HG03060 (cell line): ENCODE measurements at regions not wholly inside any gene's neighbourhood (a gene's known extent, or its start where the extent isn't known, plus 50 kb on each side); places are given as distances from the start of the nearest gene placed in this dataset.

ENCODE experiments used
- ATAC-seq: cut with Tn5 transposase; IDR thresholded peaks from one replicate; pipeline ENCODE4 v1.9.1; 2021; ENCODE audit warnings: low read depth, moderate number of reproducible peaks; ENCODE audit not compliant: unreplicated experiment

DNA sequence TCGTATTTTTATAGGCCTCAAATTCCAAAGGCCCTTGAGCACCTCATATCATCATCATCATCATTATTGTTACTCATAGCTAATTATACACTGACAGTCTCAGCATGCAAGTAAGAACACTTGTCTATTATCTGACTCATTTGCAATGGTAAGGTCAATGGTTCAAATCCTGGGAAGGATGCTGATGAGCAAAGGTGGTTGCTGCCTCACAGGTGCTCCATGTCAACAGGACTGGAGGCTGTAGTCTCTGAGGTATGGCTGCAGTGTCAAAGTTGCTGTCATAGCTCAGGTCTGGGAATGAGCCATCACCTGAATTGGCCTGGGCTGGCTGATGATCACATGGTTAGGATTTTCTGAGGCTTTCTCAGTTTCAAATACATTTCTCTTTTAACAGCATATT, 379.3 kb downstream of the BCL11A start:
- no peak for ATAC-seq

DNA sequence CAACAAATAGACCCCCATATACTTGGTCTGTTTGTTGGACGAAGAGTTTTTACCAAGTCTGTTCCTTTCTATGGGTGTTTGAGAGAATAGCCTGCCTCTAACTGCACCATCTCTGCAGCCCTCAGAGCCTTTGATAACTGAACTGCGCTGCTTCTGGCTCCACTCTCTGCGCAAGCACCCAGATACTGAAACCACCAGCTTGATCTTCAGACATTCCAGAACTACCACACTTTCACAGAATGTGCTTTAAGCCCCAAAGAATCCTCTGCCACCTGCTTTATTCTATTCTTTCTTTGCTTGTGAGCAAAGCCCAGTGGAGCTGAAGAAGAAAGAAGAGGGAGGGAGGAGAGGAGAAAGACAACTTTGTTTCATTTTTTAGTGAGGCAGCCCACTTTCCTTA, 380.7 kb downstream of the BCL11A start:
- no peak for ATAC-seq

DNA sequence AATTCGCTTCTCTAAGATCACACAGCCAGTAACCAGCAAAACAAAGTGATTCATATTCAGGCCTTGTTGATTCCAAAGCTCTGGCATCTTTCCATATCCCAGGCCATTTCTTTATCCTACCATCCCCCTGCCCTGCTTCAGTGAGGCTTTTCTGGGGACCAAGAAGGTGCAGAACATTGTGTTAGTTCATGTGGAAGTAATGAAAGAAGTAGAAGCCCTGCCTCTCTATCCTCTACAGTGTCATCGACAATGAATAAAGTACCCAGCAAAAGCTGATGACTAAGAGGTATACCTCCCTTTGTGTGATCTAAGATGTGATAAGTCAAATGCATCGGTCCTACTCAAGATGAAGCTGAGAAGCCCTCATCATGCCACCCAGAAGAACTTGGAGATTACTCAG, 383.2 kb downstream of the BCL11A start:
- no peak for ATAC-seq

DNA sequence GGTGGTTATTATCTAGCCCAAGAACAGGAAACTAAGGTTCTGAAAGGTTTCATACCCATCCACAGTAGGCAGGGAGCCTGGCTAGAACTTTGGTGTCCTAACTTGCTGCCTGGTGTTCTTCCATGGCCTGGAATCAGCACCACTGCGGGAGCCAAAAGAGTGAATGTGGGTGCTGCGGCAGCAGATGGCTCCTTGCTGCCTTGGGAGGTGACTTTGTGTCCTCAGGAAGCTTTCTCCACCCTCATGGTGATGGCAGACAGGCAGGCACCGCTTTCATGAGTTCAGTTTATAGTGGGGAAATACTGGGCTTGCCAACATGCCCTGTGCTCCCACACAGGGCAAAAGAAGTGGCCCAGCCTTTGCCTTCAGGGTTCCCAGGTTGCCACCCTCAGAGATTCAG, 385.2 kb downstream of the BCL11A start:
- ATAC-seq = no peak

DNA sequence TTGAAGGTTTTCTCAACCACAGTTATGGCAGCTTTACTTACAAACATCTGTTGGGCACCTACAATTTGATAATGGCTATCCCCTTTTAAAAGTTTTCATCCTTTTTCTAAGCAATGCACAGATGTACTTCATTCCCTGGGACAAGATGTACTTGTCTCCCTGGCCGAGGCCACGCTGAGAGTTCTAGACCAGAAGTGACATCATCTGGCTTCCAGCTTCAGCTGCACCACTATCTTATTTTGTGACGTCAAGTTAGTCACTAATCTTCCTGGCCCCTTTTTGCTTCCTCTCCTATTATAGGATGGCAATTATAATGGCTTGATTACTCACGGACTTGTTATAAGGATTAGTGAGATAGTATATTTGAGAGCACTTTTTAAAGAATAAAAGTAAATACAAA, 386.4 kb downstream of the BCL11A start:
- no peak for ATAC-seq

DNA sequence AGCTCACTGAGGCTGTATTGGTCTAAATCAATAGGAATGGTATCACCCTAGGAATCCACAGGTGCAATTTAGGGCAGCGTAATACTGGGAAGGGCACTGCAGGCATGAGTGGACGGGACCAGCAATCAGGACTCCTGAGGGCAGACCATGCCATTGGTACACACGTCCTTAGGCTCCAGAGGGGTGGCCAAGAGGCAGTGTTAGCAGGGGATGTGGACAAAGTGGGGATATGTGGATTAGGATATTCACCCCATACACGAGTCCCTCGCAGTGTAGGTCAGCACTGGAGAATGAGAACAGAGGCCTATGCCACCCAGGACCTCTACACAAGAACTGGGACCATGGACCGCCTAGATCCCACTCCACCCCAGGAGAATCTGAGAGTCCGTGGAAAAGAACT, 389.8 kb downstream of the BCL11A start:
- ATAC-seq = no peak

DNA sequence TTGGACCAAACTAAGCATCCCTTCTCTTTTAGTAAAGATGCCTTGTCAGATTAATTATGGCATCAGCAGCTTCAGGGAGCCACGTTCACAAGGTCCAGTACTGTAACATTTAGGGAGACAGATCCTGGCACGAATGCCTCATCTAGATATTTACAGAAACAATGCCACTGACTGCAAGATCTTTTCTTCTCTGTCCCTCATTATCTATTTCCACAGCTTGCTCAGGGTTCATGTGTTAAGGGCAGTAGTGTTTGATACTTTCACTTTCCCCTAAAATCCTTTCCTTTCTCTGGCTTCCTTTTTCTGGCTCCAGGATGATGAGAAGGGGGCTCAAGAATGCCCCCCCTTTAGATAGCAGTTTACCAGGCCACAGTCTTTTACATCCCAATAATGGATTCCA, 393.9 kb downstream of the BCL11A start:
- ATAC-seq = no peak

DNA sequence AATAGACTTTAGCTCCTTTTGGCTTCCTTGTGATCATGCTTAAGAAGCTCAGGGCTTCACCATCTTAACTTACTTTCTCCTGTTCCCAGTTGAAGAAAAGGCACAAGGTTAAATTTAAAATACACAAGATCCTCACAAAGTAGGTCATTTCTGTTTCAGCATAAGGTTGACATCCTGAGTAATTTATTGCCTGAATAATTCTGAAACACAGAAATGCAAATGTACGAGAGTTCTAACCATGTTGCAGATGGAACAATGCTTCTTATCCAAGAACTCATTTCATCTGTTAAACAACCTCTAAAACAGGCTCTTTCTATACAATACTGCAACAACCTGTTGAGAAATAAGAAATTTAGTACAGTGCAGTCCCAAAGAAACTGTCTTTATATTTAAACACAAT, 395.2 kb downstream of the BCL11A start:
- no peak for ATAC-seq

DNA sequence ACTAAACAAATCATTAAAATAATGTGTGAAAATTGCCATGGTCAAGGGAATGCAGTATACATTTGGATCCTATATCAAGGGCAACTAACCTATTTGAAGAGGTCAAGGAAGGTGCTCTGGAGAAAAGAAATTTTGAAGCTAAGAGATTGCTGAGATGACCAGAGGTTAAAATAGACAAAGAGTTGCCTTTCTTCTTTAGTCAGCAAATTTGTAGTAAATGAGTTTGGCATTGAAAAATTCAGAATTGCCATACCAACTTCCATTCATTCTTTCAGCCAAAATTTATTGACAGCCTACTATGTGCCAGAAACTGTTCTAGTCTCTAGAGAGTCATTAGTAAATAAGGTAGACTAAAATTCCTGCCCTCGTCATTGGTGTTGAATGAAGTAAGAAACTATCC, 396.2 kb downstream of the BCL11A start:
- ATAC-seq = no peak

DNA sequence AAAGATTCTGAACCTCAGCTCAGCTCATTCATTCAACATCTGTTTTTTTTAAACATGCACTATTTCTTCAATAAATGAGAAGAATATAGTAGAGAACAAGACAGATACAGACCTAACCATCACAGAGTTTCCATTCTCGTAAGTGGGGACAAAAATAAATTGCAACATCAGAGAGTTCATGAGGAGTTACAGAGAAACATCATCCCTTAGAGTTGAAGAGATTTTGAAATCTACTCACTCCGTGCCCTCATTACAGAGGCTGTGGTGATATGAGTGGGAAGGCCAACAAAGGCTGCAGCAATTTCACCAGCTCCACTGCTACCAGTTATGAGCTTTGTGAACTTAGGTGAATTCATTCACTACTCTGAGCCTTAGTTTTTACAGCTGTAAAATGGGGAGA, 399.3 kb downstream of the BCL11A start:
- ATAC-seq = no peak

DNA sequence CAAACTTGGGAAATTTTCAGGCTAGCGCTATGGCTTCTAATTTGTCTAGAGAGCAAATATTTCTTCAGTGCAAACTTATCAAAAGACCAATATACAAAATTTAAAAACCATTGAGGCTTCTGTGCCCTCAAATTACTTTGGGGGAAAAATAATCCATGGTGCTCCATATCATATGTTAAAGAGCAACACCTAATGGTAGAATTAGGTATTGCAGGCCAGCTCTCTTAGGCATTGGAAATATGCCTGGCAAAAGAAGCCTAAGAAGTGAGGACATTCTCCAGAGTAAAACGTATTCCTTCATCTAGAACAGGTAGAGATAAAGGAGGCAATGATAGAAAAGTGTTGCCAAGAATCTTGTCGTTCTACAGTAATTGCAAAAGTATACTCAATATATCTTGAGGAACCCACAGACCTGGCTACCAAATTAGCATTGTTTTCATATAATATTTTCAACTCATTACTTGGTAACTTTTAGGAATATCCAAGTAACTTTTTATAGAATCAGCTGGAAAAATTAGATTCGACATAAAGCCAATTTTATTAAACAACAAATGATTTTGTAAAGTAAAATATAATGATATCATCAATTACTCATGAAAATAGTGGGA, 401.1 kb downstream of the BCL11A start:
- no peak for ATAC-seq

DNA sequence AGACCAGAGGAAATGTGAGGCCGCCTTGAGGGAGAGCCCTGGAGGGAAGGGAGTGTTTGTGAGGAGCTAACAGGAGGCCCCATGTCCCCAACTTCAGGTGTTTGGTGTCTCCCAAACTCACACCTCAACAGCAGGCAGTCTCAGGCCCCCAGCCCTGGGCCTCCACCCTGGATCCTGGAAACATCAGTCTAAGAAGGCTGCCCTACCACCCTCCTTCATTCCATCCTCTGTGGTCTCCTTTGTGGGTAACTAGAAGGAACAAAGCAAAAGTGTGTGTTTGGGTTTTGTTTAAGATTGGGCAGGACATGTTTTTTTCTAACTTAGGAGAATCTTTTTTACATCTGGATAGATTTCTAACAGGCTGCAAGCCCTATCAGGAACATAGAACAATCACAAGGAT, 404.3 kb downstream of the BCL11A start:
- no peak for ATAC-seq

DNA sequence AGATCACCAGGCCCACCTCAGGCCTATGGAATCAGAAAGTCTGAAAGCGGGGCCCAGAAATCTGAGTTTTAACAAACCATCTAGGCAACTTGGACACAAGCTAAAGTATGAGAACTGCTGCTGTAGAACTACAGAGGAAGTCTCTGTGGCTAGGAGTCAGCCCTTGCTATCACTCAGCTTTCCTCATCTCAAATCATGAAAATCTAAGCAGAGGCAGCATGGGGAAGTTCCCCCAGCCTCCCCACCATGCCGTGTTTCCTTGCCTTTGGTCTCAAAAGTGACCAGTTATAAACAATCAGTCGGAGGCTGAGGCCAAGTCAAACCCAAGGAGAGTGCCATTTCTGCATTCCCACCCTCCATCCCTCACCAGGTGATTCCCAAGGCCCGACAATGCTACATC, 404.7 kb downstream of the BCL11A start:
- ATAC-seq = no peak

DNA sequence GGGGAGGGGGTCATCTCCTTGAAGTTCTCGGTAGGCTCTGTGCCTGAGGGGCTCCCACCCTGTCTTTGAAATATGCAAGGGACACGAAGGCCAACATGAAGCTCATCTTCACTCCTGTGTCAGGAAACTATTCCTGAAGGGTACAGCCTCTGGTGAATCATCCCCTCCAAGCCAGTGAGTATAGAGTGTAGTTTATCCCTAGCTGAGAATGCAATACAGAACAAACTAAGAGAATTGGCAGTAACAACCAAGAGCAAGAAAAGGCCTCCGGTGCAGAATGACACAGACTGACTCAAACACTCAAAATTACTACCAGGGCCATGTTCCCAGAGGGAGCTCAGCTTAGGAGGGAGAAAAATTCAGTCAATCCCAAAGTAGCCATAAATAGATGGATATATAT, 413.3 kb downstream of the BCL11A start:
- no peak for ATAC-seq

DNA sequence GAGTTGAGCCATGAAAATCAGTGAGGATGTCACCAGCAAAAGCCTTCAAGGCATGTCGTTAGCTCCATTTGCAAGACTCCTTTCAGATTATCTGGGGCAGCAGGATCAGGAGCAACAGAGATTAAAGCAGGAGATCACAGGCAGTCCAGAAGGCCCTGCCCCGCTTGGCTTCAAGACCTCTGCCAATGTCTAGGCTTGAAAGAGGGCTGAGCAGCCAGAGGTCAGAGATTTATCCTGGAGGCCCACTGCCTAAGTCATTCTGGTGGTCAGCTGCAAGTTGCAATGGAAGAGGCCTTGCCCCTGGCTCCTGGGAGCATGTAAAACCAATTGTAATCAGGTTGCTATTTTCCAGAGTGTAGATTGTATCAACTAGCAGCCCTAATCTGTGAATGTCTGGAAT, 416.5 kb downstream of the BCL11A start:
- ATAC-seq = no peak

DNA sequence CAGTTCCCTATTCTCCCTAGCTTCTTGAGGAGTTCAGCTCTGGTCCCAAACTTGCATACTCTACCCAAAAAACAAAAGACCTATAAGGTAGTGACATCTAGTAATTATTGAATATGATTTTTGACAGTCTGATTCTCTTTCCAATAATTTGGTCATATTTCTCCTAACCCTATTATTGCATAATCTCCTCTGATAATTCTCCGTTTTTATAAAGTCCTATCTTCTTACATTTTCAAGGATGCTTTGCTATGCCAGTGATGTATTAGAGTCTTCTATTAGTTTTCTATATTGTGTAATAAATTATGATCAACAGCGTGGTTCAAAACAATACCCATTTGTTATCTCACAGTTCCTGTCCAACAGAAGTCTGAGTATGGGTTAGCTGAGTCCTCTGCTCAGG, 426.3 kb downstream of the BCL11A start:
- ATAC-seq = no peak

DNA sequence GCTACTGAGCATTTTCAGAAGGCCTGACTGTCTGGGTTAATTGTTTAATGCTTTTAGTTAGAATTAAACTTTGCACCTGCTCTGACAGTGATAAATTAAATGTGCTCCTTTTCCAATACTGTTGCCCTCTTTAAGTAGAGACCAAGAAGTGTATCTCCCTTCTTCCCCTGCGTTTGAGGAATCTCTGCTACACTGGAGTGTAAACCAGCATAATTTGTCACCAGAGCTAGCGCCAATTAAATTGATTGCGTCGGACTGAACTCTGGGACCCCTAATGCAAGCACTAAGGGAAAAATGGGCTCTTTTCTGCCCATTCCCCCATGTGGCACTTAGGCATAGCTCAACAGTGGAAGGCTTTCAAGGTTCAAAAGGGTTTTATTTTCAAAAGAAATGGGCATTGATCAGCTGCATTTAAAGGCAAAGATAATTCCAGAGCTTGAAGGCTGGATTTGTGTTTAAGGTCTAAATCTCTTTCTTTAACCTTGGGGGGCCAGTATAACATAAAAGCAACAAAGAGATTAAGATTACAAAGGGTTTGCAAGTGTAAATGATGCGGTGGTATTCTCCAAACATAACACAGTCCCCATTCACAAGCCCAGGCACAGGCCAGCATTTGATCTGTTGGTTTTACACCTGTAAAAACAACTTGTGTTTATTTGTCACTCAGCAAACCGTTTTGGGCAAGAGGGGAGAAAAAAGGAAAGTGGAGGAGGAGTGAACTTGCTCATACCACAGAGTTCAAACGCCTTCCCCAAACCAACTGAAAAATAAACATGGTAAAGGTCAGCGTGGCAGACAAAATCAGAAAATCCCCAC, 427.6 kb downstream of the BCL11A start:
- ATAC-seq = no peak

DNA sequence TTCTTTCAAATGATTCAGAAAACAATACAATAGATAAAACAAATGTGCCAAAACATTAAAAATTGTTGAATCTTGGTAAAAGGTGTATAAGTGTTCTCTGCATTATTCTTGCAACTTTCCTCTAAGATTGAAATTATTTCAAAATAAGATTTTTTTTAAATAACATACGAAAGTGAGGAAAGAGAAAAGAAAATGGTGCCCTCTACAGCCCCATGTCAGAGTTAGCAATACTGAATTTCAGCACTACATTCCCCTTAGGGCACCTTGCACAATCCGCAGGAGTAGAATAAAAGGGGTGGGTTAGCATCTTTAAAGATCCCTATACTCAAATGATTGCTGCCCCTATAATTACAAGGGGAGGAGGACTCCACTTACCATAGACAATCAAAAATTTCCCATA, 433.7 kb downstream of the BCL11A start:
- no peak for ATAC-seq

DNA sequence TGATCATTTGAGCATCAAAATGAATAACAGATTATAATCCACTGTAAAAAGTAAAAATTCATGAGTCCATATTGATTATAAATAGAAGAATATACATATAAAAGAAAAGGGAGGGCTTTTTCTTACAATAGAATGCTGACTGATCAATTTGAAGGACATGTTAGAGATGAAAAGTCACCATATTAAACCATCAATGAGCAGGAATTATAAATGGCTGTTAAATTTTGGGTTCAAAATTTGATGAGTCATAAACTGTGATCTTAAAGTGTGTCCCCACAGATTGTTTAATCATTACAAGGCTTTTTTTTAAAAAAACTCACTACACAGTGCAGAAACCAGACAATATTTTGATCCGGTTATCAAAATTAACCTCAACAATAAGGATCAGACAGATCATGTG, 434.5 kb downstream of the BCL11A start:
- no peak for ATAC-seq

DNA sequence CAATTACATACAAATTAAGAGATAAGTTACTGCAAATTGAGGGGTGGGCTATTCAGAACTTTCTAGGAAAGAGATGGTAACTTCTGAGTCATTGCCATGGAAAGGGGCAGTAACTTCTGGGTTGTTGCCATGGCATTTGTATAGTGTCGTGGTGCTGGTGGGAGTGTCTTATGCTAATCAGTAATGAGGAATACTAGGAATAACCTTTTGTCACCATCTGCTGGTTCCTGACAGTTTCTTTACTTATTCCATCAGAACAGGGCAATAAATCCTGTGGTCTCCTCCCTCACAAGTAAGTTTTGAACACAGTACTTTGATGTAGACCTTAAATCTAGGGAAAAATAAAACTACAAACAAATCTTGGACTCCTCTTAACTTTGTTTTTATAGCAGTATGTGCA, 435.4 kb downstream of the BCL11A start:
- no peak for ATAC-seq

DNA sequence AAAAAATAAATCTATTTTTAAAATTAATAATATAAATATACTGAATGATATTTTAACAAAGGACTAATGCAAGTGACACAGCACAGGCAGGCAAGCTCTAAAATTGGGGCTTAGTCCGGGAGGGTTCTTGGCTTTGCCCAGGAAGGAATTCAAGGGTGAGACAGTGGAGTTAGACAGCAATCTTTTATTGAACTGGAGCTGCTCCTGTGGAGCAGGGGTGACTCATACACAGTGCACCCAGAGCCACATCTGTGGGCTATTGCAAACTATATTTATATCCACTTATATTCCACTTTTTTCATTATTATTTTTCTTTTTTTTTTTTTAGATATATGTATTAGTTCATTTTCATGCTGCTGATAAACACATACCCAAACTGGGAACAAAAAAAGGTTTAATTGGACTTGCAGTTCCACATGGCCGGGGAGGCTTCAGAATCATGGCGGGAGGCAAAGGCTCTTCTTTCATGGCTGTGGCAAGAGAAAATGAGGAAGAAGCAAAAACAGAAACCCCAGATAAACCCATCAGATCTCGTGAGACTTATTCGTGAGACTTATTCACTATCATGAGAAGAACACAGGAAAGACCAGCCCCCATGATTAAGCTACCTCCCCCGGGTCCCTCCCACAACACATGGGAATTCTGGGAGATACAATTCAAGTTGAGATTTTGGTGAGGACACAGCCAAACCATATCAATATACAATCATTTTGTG, 437.1 kb downstream of the BCL11A start:
- no peak for ATAC-seq

DNA sequence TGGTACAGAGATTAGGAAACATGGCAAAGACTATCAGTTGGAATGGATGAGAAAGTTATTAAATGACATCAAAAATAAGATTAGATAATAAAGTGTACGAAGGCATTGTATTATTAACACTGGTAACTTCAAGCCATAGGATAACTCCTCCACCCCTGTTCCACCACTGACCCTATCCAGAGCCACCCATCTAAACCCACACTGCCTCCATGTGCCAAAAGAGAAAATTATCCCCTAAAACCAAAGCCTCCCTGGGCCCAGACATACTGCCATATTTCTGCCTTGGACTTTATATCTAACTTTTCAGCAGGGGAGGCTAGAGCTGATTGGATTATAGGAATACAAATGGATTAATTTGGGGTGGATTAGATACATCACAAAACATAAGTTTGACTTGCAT, 443.7 kb downstream of the BCL11A start:
- no peak for ATAC-seq
